HEK293 (cell line): ENCODE measurements at regions not wholly inside any gene's neighbourhood (a gene's known extent, or its start where the extent isn't known, plus 50 kb on each side); places are given as distances from the start of the nearest gene placed in this dataset.

Experiments
- MYNN ChIP-seq: fragments of 450-650 bp; formaldehyde crosslinking; IDR thresholded peaks from 2 replicates; pipeline ENCODE4 v1.5.1; 2016; ENCODE audit warnings: missing biosample characterization, missing genetic modification characterization, borderline replicate concordance
- ZNF311 ChIP-seq: fragments of 450-650 bp; formaldehyde crosslinking; IDR thresholded peaks from 2 replicates; pipeline ENCODE4 v1.5.1; 2017; ENCODE audit warnings: missing biosample characterization, missing genetic modification characterization, borderline replicate concordance
- ZNF558 ChIP-seq: fragments of 450-650 bp; formaldehyde crosslinking; IDR thresholded peaks from 2 replicates; pipeline ENCODE4 v1.5.1; 2016; ENCODE audit warnings: missing biosample characterization, missing genetic modification characterization
- TF ChIP-seq, protein P1 (sequence below): fragments of 450-650 bp; formaldehyde crosslinking; IDR thresholded peaks from 2 replicates; pipeline ENCODE4 v1.5.1; 2016; ENCODE audit warnings: missing biosample characterization, missing genetic modification characterization
- TF ChIP-seq, protein P2 (sequence below): fragments of 450-650 bp; formaldehyde crosslinking; conservative IDR thresholded peaks from 2 replicates; pipeline ENCODE4 v1.5.1; 2016; ENCODE audit warnings: low read depth, missing biosample characterization, missing genetic modification characterization

DNA sequence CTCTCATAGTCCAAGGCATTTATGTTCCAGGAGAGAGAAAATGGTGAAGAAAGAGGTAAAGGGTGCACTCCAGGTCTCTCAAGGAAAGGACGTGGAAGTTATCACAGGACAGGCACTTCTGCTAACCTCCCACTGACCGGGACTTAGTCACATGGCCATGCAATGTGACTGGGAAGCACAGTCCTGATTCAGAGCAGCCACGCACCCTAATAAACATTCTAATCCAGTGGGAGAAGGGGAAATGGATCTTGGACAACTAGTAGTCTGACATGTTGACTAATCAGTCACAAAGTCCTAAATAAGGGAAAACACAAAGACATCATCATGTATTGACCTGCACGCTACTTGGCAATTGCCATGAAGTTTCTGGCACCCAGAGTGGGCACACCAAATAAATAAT is 417.5 kb upstream of the ZMIZ1 start:
- TF ChIP-seq MYNN (tag by site-specific recombination) (no peak), ZNF311 (tag by site-specific recombination) (no peak), ZNF558 (no peak)
- TF ChIP-seq, protein P1, sequence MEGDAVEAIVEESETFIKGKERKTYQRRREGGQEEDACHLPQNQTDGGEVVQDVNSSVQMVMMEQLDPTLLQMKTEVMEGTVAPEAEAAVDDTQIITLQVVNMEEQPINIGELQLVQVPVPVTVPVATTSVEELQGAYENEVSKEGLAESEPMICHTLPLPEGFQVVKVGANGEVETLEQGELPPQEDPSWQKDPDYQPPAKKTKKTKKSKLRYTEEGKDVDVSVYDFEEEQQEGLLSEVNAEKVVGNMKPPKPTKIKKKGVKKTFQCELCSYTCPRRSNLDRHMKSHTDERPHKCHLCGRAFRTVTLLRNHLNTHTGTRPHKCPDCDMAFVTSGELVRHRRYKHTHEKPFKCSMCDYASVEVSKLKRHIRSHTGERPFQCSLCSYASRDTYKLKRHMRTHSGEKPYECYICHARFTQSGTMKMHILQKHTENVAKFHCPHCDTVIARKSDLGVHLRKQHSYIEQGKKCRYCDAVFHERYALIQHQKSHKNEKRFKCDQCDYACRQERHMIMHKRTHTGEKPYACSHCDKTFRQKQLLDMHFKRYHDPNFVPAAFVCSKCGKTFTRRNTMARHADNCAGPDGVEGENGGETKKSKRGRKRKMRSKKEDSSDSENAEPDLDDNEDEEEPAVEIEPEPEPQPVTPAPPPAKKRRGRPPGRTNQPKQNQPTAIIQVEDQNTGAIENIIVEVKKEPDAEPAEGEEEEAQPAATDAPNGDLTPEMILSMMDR (tag by site-specific recombination): no peak
- TF ChIP-seq, protein P2, sequence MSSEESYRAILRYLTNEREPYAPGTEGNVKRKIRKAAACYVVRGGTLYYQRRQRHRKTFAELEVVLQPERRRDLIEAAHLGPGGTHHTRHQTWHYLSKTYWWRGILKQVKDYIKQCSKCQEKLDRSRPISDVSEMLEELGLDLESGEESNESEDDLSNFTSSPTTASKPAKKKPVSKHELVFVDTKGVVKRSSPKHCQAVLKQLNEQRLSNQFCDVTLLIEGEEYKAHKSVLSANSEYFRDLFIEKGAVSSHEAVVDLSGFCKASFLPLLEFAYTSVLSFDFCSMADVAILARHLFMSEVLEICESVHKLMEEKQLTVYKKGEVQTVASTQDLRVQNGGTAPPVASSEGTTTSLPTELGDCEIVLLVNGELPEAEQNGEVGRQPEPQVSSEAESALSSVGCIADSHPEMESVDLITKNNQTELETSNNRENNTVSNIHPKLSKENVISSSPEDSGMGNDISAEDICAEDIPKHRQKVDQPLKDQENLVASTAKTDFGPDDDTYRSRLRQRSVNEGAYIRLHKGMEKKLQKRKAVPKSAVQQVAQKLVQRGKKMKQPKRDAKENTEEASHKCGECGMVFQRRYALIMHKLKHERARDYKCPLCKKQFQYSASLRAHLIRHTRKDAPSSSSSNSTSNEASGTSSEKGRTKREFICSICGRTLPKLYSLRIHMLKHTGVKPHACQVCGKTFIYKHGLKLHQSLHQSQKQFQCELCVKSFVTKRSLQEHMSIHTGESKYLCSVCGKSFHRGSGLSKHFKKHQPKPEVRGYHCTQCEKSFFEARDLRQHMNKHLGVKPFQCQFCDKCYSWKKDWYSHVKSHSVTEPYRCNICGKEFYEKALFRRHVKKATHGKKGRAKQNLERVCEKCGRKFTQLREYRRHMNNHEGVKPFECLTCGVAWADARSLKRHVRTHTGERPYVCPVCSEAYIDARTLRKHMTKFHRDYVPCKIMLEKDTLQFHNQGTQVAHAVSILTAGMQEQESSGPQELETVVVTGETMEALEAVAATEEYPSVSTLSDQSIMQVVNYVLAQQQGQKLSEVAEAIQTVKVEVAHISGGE (tag by site-specific recombination): no peak
